ENCODE measurements at regions not wholly inside any gene's neighbourhood (a gene's known extent, or its start where the extent isn't known, plus 50 kb on each side); places are given as distances from the start of the nearest gene placed in this dataset.

GRCh38 chr9:107103621-107104020 lies 179.5 kb upstream of the RAD23B start:
- no peak overlapping the region for H3K27ac Mint-ChIP-seq
- H3K9me3 Mint-ChIP-seq: no peaks in the 10 kb centered on the region
- H3K4me1 Mint-ChIP-seq (ENCODE audit: low read depth): no peaks in the 10 kb centered on the region
- DNase-seq: no peak
- no peaks in the 10 kb centered on the region for H3K27me3 Mint-ChIP-seq
- no peaks in the 10 kb centered on the region for H3K36me3 Mint-ChIP-seq (ENCODE audit: low read depth)
- no peak overlapping the region for H3K4me3 Mint-ChIP-seq

GRCh38 chr9:107105784-107106183 lies 177.3 kb upstream of the RAD23B start:
- Mint-ChIP-seq H3K9me3 (no peaks in the 10 kb centered on the region), H3K36me3 (ENCODE audit: low read depth) (no peaks in the 10 kb centered on the region), H3K27me3 (peaks cover 4% of the 10 kb centered on the region), H3K4me3 (no peak overlapping the region), H3K27ac (no peak overlapping the region), H3K4me1 (ENCODE audit: low read depth) (no peaks in the 10 kb centered on the region)
- no peak for DNase-seq

- Mint-ChIP-seq H3K4me3 (no peak overlapping the region), H3K27me3 (peaks cover 4% of the 10 kb centered on the region), H3K36me3 (ENCODE audit: low read depth) (no peaks in the 10 kb centered on the region), H3K9me3 (no peaks in the 10 kb centered on the region), H3K4me1 (ENCODE audit: low read depth) (no peaks in the 10 kb centered on the region), H3K27ac (no peak overlapping the region)
- no peak for DNase-seq
Measured at GRCh38 chr9:107106416-107106815, 176.7 kb upstream of the RAD23B start.

- Mint-ChIP-seq H3K4me1 (ENCODE audit: low read depth) (no peaks in the 10 kb centered on the region), H3K27ac (no peak overlapping the region), H3K36me3 (ENCODE audit: low read depth) (no peaks in the 10 kb centered on the region), H3K4me3 (no peak overlapping the region), H3K9me3 (no peaks in the 10 kb centered on the region), H3K27me3 (peaks cover 10% of the 10 kb centered on the region)
- DNase-seq: no peak
Measured at GRCh38 chr9:107108342-107109130, 174.5 kb upstream of the RAD23B start.

- no peaks in the 10 kb centered on the region for H3K4me1 Mint-ChIP-seq (ENCODE audit: low read depth)
- no peaks in the 10 kb centered on the region for H3K9me3 Mint-ChIP-seq
- no peaks in the 10 kb centered on the region for H3K36me3 Mint-ChIP-seq (ENCODE audit: low read depth)
- H3K27me3 Mint-ChIP-seq: peaks cover 10% of the 10 kb centered on the region
- H3K4me3 Mint-ChIP-seq: no peak overlapping the region
- H3K27ac Mint-ChIP-seq: no peak overlapping the region
- no peak for DNase-seq
Measured at GRCh38 chr9:107109324-107109723, 173.8 kb upstream of the RAD23B start.

- Mint-ChIP-seq H3K36me3 (ENCODE audit: low read depth) (no peaks in the 10 kb centered on the region), H3K4me3 (no peak overlapping the region), H3K27me3 (peaks cover 10% of the 10 kb centered on the region), H3K9me3 (no peaks in the 10 kb centered on the region), H3K27ac (no peak overlapping the region), H3K4me1 (ENCODE audit: low read depth) (no peaks in the 10 kb centered on the region)
- DNase-seq: no peak
Measured at GRCh38 chr9:107110153-107110552, 172.9 kb upstream of the RAD23B start.

- Mint-ChIP-seq H3K27ac (no peak overlapping the region), H3K9me3 (no peaks in the 10 kb centered on the region), H3K4me3 (no peak overlapping the region), H3K4me1 (ENCODE audit: low read depth) (no peaks in the 10 kb centered on the region), H3K27me3 (peaks cover 10% of the 10 kb centered on the region), H3K36me3 (ENCODE audit: low read depth) (no peaks in the 10 kb centered on the region)
- DNase-seq: no peak
Measured at GRCh38 chr9:107112707-107113243, 170.3 kb upstream of the RAD23B start.

GRCh38 chr9:107118863-107119624 lies 164.0 kb upstream of the RAD23B start:
- no peaks in the 10 kb centered on the region for H3K4me1 Mint-ChIP-seq (ENCODE audit: low read depth)
- peaks cover 6% of the 10 kb centered on the region for H3K27me3 Mint-ChIP-seq
- no peak overlapping the region for H3K27ac Mint-ChIP-seq
- H3K9me3 Mint-ChIP-seq: no peaks in the 10 kb centered on the region
- no peak for DNase-seq
- no peak overlapping the region for H3K4me3 Mint-ChIP-seq
- H3K36me3 Mint-ChIP-seq (ENCODE audit: low read depth): no peaks in the 10 kb centered on the region

GRCh38 chr9:107119735-107120134 lies 163.3 kb upstream of the RAD23B start:
- Mint-ChIP-seq H3K4me3 (no peak overlapping the region), H3K9me3 (no peaks in the 10 kb centered on the region), H3K36me3 (ENCODE audit: low read depth) (no peaks in the 10 kb centered on the region), H3K27ac (no peak overlapping the region), H3K27me3 (peaks cover 6% of the 10 kb centered on the region), H3K4me1 (ENCODE audit: low read depth) (no peaks in the 10 kb centered on the region)
- DNase-seq: no peak

- Mint-ChIP-seq H3K27me3 (peaks cover 5% of the 10 kb centered on the region), H3K36me3 (ENCODE audit: low read depth) (no peaks in the 10 kb centered on the region), H3K4me1 (ENCODE audit: low read depth) (no peaks in the 10 kb centered on the region), H3K27ac (no peak overlapping the region), H3K9me3 (no peaks in the 10 kb centered on the region), H3K4me3 (no peak overlapping the region)
- DNase-seq: no peak
Measured at GRCh38 chr9:107123389-107123788, 159.7 kb upstream of the RAD23B start.

- H3K36me3 Mint-ChIP-seq (ENCODE audit: low read depth): no peaks in the 10 kb centered on the region
Measured at GRCh38 chr9:107127608-107128007, 155.5 kb upstream of the RAD23B start.

GRCh38 chr9:107131108-107131799 lies 151.8 kb upstream of the RAD23B start:
- Mint-ChIP-seq H3K9me3 (no peaks in the 10 kb centered on the region), H3K36me3 (ENCODE audit: low read depth) (no peaks in the 10 kb centered on the region), H3K4me1 (ENCODE audit: low read depth) (no peaks in the 10 kb centered on the region), H3K27ac (no peak overlapping the region), H3K27me3 (no peaks in the 10 kb centered on the region), H3K4me3 (no peak overlapping the region)
- DNase-seq: no peak

More at GRCh38 chr9:107127608-107128007, 155.5 kb upstream of the RAD23B start:
- H3K9me3 Mint-ChIP-seq: no peaks in the 10 kb centered on the region
- no peak overlapping the region for H3K4me3 Mint-ChIP-seq
- no peaks in the 10 kb centered on the region for H3K27me3 Mint-ChIP-seq
- H3K4me1 Mint-ChIP-seq (ENCODE audit: low read depth): no peaks in the 10 kb centered on the region
- no peak overlapping the region for H3K27ac Mint-ChIP-seq
- DNase-seq: no peak

- DNase-seq: no peak
- no peaks in the 10 kb centered on the region for H3K27me3 Mint-ChIP-seq
- no peaks in the 10 kb centered on the region for H3K4me1 Mint-ChIP-seq (ENCODE audit: low read depth)
- H3K4me3 Mint-ChIP-seq: no peak overlapping the region
- H3K9me3 Mint-ChIP-seq: no peaks in the 10 kb centered on the region
- no peak overlapping the region for H3K27ac Mint-ChIP-seq
- no peaks in the 10 kb centered on the region for H3K36me3 Mint-ChIP-seq (ENCODE audit: low read depth)
Measured at GRCh38 chr9:107136296-107136695, 146.8 kb upstream of the RAD23B start.

- Mint-ChIP-seq H3K9me3 (no peaks in the 10 kb centered on the region), H3K36me3 (ENCODE audit: low read depth) (no peaks in the 10 kb centered on the region), H3K4me3 (no peak overlapping the region), H3K4me1 (ENCODE audit: low read depth) (no peaks in the 10 kb centered on the region), H3K27me3 (peaks cover 3% of the 10 kb centered on the region), H3K27ac (no peak overlapping the region)
- no peak for DNase-seq
Measured at GRCh38 chr9:107137495-107138202, 145.4 kb upstream of the RAD23B start.

All from activated T-cell treated with anti-CD3 and anti-CD28 coated beads, Interleukin-2, amount 50 U/mL, for 24 hours (primary cell).